CD4-positive, alpha-beta T cell treated with Interleukin-4 for 1 hour (primary cell): ENCODE measurements at regions not wholly inside any gene's neighbourhood (a gene's known extent, or its start where the extent isn't known, plus 50 kb on each side); places are given as distances from the start of the nearest gene placed in this dataset.
"Not testable (repeated sequence)": the region's sequence is repeated elsewhere in the genome, so short reads cannot be mapped to it uniquely, and the experiment has no call there.

Source experiments
- DNase-seq, 2 donors: peaks; one replicate each; pipeline ENCODE4 v3.0.0-alpha.2; 2020 to 2022

GRCh38 chr5:34535944-34536623 lies 120.0 kb upstream of the RAI14 start:
- no peak for DNase-seq

- DNase-seq = no peak
Measured at GRCh38 chr5:34536699-34537098, 119.4 kb upstream of the RAI14 start.

- no peak for DNase-seq
Measured at GRCh38 chr5:34538026-34538672, 118.0 kb upstream of the RAI14 start.

GRCh38 chr5:34539183-34539582 lies 116.9 kb upstream of the RAI14 start:
- DNase-seq = no peak

GRCh38 chr5:34541067-34541466 lies 115.1 kb upstream of the RAI14 start:
- no peak for DNase-seq

- DNase-seq = no peak
Measured at GRCh38 chr5:34542818-34543217, 113.3 kb upstream of the RAI14 start.

- no peak for DNase-seq
Measured at GRCh38 chr5:34543687-34544086, 112.4 kb upstream of the RAI14 start.

- no peak for DNase-seq
Measured at GRCh38 chr5:34544403-34544802, 111.7 kb upstream of the RAI14 start.

- DNase-seq = no peak
Measured at GRCh38 chr5:34545164-34545563, 111.0 kb upstream of the RAI14 start.

GRCh38 chr5:34545626-34546025 lies 110.5 kb upstream of the RAI14 start:
- DNase-seq = no peak

- no peak for DNase-seq
Measured at GRCh38 chr5:34547300-34548085, 108.6 kb upstream of the RAI14 start.

- no peak for DNase-seq
Measured at GRCh38 chr5:34548086-34548403, 108.1 kb upstream of the RAI14 start.

GRCh38 chr5:34550247-34550646 lies 105.9 kb upstream of the RAI14 start:
- no peak for DNase-seq

GRCh38 chr5:34550964-34551363 lies 105.2 kb upstream of the RAI14 start:
- DNase-seq = no peak

- no peak for DNase-seq
Measured at GRCh38 chr5:34551911-34552433, 104.2 kb upstream of the RAI14 start.

- no peak for DNase-seq
Measured at GRCh38 chr5:34552686-34553085, 103.4 kb upstream of the RAI14 start.

GRCh38 chr5:34553581-34553980 lies 102.5 kb upstream of the RAI14 start:
- no peak for DNase-seq

- no peak for DNase-seq
Measured at GRCh38 chr5:34554641-34555040, 101.5 kb upstream of the RAI14 start.

GRCh38 chr5:34555699-34556508 lies 100.2 kb upstream of the RAI14 start:
- no peak for DNase-seq

GRCh38 chr5:34556509-34556782 lies 99.7 kb upstream of the RAI14 start:
- DNase-seq = no peak

- not testable (repeated sequence) for DNase-seq
Measured at GRCh38 chr5:34561581-34561980, 94.5 kb upstream of the RAI14 start.

GRCh38 chr5:34562791-34563190 lies 93.3 kb upstream of the RAI14 start:
- no peak for DNase-seq

GRCh38 chr5:34563269-34563668 lies 92.9 kb upstream of the RAI14 start:
- no peak for DNase-seq
